HG02884 (cell line): ENCODE measurements at regions not wholly inside any gene's neighbourhood (a gene's known extent, or its start where the extent isn't known, plus 50 kb on each side); places are given as distances from the start of the nearest gene placed in this dataset.
"Not testable (repeated sequence)": the region's sequence is repeated elsewhere in the genome, so short reads cannot be mapped to it uniquely, and the experiment has no call there.

Experiments
- ATAC-seq: cut with Tn5 transposase; IDR thresholded peaks from one replicate; pipeline ENCODE4 v1.9.1; 2021; ENCODE audit warnings: mild to moderate bottlenecking, moderate library complexity; ENCODE audit not compliant: unreplicated experiment

- no peak for ATAC-seq
Observed at GRCh38 chr12:67758521-67758920, 110.0 kb downstream of the DYRK2 start.

GRCh38 chr12:67759829-67760228, 111.3 kb downstream of the DYRK2 start:
- ATAC-seq: no peak

- ATAC-seq: no peak
Observed at GRCh38 chr12:67760586-67761275, 112.2 kb downstream of the DYRK2 start.

GRCh38 chr12:67761566-67761965, 113.0 kb downstream of the DYRK2 start:
- no peak for ATAC-seq

- no peak for ATAC-seq
Observed at GRCh38 chr12:67764055-67764454, 115.5 kb downstream of the DYRK2 start.

GRCh38 chr12:67764946-67765619, 116.5 kb downstream of the DYRK2 start:
- no peak for ATAC-seq

- ATAC-seq: no peak
Observed at GRCh38 chr12:67765776-67766766, 117.5 kb downstream of the DYRK2 start.

GRCh38 chr12:67772267-67773169, 124.0 kb downstream of the DYRK2 start:
- no peak for ATAC-seq

- no peak for ATAC-seq
Observed at GRCh38 chr12:67773896-67774295, 125.4 kb downstream of the DYRK2 start.

- no peak for ATAC-seq
Observed at GRCh38 chr12:67774983-67775587, 126.5 kb downstream of the DYRK2 start.

GRCh38 chr12:67780580-67781084, 132.1 kb downstream of the DYRK2 start:
- ATAC-seq: no peak

- no peak for ATAC-seq
Observed at GRCh38 chr12:67782573-67782972, 134.0 kb downstream of the DYRK2 start.

GRCh38 chr12:67783393-67783792, 134.8 kb downstream of the DYRK2 start:
- ATAC-seq: no peak

GRCh38 chr12:67784831-67785230, 136.3 kb downstream of the DYRK2 start:
- ATAC-seq: no peak

GRCh38 chr12:67786086-67786485, 137.5 kb downstream of the DYRK2 start:
- ATAC-seq: no peak

GRCh38 chr12:67788118-67788517, 139.6 kb downstream of the DYRK2 start:
- ATAC-seq: no peak

- no peak for ATAC-seq
Observed at GRCh38 chr12:67789266-67789665, 140.7 kb downstream of the DYRK2 start.

GRCh38 chr12:67790660-67791059, 142.1 kb downstream of the DYRK2 start:
- no peak for ATAC-seq

- not testable (repeated sequence) for ATAC-seq
Observed at GRCh38 chr12:67791362-67791761, 142.8 kb downstream of the DYRK2 start.

- ATAC-seq: no peak
Observed at GRCh38 chr12:67792185-67792584, 143.6 kb downstream of the DYRK2 start.
